GM19043 (cell line): ENCODE measurements at regions not wholly inside any gene's neighbourhood (a gene's known extent, or its start where the extent isn't known, plus 50 kb on each side); places are given as distances from the start of the nearest gene placed in this dataset.

Source experiments
- ATAC-seq: cut with Tn5 transposase; IDR thresholded peaks from one replicate; pipeline ENCODE4 v1.9.1; 2021; ENCODE audit warnings: low read depth; ENCODE audit not compliant: unreplicated experiment

- ATAC-seq: no peak
Observed at GRCh38 chr5:117302949-117303348, 728.3 kb upstream of the SEMA6A start.

GRCh38 chr5:117302473-117302872 is 727.9 kb upstream of the SEMA6A start:
- no peak for ATAC-seq

DNA sequence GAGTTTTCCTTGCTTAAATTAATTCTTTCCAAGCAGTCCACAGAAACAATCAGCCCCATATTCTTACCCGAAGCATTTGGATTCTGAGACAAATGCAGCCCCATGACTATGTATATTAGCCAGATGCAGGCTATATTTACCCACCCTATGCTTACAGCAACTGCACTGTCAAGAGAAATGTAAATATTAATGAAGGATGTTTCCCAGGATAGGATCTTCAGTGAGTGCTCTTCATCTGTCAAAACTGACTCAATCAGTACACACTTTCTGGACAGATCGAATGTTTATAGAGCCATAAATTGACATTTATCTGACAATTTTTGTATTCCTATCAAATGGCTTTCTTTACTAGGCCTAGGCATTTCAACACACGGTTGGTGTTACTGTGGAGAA is 725.3 kb upstream of the SEMA6A start:
- no peak for ATAC-seq

DNA sequence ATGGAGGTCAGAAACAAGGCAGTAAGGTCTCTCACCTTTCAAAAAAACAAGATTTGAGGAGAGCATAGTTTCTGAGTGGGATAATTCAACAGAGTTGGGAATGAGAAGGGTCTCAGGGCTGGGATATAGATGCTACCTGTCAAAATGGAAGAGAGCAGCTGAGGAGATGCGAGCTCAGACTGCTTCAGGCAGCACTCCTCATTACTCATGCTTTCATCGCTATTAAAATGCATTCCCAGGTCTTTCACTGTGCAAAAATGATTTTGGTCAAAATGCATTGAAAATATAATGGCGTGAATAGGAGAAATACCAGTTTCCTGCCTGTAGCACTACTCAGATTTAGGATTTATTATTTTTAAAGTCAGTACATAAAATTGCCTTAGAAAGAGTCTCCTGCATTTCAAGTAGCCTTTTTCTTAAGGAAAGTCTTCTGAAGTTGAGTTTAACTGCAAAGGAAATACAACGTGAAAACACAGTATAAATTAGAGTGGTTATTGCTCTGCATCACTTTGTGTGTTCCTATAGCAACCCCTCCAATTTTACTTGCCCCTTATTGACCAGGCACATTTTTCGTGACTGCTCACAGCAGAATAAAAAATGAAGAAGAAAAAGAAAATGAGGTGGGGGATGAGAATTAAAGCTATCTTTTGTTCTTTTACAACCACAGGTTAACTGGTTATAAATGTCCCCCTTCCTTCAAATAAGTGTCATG is 724.8 kb upstream of the SEMA6A start:
- ATAC-seq: no peak

GRCh38 chr5:117296872-117297271 is 722.2 kb upstream of the SEMA6A start:
- ATAC-seq: no peak

DNA sequence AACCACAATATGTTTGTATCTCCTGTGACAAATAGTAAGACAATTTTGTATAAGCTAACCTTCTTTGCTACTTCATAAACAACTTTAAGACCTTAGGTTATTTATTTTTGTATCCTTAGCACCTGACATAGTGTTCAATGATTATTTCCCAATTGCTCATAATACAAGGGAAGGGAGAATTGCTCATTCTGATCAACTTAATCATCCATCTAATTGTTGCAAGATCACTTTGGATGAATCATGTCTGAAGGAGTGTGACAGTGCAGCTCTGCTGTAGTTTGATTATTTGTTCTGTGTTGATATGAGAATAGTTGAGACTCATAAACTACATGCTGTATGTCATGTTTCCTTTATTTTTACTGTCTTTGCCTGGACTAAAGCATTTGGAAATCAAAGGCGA is 721.3 kb upstream of the SEMA6A start:
- ATAC-seq: no peak

- ATAC-seq: no peak
Observed at GRCh38 chr5:117286813-117287212, 712.2 kb upstream of the SEMA6A start.

- no peak for ATAC-seq
Observed at GRCh38 chr5:117271656-117272055, 697.0 kb upstream of the SEMA6A start.

GRCh38 chr5:117266280-117266679 is 691.7 kb upstream of the SEMA6A start:
- no peak for ATAC-seq

DNA sequence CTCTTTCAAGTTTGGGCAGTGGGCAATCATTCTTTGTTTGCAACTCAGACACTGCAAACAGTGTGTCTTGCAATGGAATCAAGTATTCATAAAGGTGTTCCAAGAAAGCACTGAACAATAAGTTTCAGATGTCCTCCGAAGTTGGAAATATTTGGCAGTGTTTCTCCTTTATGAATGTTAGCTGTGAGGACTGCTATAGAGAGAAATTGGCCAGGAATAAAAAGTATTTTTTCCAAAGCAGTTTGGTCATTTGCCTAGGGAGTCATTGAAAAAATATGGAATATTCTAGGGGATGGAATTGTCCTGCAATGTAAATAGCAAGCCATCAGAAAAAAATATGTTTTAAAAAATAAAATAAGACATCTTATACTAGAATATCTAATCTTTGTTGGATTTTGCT is 688.6 kb upstream of the SEMA6A start:
- no peak for ATAC-seq

DNA sequence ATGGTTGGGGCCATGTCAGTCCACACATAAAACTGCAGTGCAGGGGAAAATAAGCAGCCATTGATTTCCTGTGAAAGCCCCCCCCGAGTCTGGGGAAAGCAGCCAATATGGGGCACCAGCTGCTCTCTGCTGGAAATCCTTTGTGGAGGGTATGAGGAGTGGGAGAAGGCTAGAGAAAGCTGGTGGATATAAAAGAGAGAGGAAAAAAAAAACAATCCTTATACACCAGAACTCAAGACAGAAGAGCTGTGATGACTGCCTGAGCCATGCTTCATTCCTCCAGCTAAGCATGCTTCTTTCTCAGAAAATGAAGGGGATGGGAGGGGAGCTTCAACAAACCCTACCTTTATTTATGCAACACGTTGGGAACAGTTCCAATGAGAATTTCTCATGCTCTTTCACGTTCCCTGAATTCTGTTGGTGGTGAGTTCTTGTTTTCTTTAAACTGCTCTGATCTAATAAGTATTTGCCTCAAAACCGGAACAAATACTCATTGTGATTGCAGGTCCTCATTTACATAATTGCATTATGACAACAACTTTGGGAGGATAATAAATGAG is 688.0 kb upstream of the SEMA6A start:
- no peak for ATAC-seq

DNA sequence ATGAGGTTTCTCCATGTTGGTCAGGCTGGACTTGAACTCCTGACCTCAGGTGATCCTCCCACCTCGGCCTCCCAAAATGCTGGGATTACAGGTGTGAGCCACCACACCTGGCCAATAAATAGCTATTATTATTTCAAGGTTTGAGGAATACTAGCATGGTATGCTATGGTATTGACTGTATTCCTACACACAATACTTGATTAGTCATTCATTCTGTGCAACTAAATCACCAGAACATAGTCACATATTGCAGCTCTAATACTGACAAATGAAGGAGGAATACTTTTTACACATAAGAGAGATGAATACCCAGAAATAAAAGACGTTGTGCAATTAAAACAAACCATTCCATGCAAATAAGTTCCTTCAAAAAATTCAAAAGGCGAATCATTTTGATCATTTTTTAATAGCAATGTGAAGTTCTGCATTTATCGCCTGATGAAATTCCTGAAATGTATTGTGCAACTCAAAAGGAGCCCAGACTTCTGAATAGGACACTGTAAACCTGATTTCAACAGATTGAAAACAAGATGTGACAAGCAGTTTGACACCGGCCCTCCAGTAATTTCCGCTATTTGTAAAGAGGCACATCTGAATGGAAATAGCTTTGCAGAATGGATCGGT is 687.4 kb upstream of the SEMA6A start:
- ATAC-seq: no peak

DNA sequence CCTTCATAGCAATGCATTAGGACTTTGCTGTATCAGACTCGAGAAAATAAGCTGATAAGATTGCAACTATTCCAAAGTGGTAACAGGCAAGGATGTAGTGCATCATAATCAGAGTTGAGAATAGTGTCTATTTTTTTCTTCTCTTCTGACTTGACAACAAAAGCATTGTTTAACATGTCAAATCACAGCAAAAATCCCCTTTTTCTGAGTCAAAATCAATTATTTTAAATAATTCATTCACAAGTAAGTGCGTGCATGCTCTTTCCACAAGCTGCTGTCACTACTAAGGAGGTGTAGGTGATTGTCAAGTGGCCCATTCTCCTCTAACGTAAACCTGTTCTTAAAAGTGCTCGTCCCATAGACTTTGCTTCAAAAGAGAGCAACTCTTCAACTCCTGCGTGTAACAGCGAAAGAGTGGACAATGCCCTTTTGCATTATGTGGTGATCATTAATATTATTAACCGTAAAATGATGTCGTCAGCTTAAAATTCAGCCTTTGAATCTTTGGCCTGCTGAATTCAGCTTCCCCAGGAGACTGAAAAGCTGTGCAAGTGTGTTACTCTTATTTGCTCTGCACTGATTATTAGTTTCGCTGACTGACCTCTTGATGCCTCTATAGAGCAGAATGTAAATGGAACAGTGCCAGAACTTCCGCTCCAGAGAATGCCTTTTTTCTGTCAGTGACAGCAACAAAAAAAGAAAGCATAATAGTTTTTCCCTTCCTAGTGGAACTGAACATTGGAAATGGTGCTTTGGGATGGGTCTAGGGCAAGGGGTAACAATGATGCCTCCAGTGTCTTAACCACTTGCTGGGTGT is 680.8 kb upstream of the SEMA6A start:
- ATAC-seq: no peak

- ATAC-seq: no peak
Observed at GRCh38 chr5:117252566-117252965, 677.9 kb upstream of the SEMA6A start.

DNA sequence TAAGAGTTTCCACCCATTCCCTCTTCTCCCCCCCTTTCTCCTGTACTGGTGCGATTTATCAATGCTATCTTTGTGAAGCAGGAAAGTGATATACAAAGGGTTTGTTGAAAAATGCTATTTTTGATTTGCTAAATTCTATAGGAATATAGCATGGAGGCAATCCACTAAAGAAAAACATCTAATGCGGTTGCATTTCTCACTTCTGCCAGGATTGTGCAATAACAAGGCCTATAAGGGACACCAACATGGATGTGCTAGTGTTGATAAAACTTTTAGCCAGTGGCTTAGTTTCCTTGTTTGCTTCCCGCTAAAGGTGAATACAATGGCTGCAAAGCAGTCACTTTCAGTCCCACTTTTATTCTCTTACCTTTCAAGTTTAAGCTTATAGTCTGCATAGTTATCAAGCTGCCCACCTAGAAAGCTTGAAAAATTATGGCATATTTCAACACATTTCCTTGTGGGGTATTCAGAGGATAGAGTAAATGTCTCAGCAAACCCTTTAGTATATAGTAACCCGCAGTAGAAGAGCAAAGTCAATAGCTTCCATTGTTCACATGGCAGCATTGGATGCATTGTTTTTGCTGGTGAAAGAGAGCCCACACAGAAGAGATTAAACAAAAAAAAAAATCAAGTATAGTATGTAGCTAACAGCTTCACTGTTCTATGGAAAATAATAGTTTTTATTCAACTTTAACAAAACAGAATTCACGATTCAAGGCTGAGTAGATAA is 674.6 kb upstream of the SEMA6A start:
- no peak for ATAC-seq

DNA sequence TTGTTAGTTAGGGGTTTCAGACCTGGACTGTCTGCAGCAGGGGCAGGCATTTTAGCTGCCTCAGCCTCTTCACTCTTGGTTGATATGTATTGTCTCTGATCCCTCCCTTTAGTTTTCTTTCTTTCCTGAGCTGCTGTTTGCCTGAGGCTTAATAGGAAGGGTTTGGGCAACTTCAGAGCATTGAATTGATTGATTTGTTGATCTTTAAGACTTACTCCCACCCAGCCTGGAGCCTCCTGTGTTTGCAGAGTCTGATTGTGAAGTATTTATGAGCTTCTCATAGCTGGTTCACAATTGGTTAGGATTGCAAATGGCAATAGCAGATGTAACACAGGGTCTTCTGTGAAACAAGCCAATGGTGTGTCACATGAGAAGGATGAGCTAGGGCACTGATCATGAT is 671.8 kb upstream of the SEMA6A start:
- no peak for ATAC-seq

- ATAC-seq: no peak
Observed at GRCh38 chr5:117245130-117245529, 670.5 kb upstream of the SEMA6A start.

GRCh38 chr5:117242028-117242427 is 667.4 kb upstream of the SEMA6A start:
- ATAC-seq: no peak

DNA sequence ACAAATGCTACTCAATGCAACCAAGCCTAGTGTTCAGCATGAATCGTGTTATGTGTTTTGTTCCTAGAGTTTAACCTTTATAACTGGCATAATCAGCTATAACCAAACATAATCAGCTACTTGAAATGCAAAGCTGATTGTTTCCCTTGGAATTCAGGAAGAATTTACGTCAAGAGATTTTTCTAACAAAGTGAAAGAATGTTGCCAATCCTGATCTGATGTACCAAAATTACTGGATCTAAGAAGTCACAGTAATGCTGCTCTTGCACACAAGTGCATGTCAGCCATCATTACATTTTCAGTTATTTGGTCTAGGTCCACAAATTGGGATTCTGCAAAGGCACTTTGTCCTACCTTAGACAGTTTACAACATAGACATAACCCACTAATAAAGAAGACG is 662.3 kb upstream of the SEMA6A start:
- no peak for ATAC-seq

- ATAC-seq: no peak
Observed at GRCh38 chr5:117235786-117236185, 661.2 kb upstream of the SEMA6A start.

DNA sequence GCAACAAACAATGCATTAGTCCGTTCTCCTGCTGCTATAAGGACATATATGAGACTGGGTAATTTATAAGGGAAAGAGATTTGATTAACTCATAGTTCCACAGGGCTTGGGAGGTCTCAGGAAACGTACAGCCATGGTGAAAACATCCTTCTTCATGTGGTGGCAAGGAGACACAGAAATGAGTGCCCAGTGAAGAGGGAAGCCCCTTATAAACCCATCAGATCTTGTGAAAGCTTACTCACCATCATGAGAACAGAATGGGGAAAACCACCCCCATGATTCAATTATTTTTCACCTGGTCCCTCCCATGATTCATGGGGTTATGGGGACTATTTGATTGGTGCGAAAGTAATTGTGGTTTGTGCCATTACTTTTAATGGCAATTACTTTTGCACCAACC is 655.8 kb upstream of the SEMA6A start:
- ATAC-seq: no peak
